GM18498 (cell line): ENCODE measurements at regions not wholly inside any gene's neighbourhood (a gene's known extent, or its start where the extent isn't known, plus 50 kb on each side); places are given as distances from the start of the nearest gene placed in this dataset.
"Not testable (repeated sequence)": the region's sequence is repeated elsewhere in the genome, so short reads cannot be mapped to it uniquely, and the experiment has no call there.

Experiments used
- ATAC-seq: cut with Tn5 transposase; IDR thresholded peaks from one replicate; pipeline ENCODE4 v1.9.1; 2021; ENCODE audit warnings: mild to moderate bottlenecking, moderate library complexity; ENCODE audit not compliant: unreplicated experiment

DNA sequence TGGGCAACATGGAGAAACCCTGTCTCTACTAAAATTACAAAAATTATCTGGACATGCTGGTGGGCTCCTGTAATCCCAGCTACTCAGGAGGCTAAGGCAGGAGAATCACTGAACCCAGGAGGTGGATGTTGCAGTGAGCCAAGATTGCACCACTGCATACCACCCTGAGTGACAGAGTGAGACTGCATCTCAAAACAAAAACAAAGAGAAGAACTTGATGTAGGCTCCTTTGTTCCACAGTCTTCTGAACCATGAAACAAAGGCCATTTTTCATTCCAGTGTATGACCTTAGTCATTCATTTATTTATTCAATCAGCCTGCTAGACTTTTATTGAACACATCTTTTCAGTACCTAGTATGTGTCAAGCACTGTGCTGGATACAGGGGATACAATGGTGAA lies 369.6 kb downstream of the FAT3 start:
- ATAC-seq: no peak

- ATAC-seq: no peak
These were observed 370.4 kb downstream of the FAT3 start for GRCh38 chr11:92595052-92595451.

DNA sequence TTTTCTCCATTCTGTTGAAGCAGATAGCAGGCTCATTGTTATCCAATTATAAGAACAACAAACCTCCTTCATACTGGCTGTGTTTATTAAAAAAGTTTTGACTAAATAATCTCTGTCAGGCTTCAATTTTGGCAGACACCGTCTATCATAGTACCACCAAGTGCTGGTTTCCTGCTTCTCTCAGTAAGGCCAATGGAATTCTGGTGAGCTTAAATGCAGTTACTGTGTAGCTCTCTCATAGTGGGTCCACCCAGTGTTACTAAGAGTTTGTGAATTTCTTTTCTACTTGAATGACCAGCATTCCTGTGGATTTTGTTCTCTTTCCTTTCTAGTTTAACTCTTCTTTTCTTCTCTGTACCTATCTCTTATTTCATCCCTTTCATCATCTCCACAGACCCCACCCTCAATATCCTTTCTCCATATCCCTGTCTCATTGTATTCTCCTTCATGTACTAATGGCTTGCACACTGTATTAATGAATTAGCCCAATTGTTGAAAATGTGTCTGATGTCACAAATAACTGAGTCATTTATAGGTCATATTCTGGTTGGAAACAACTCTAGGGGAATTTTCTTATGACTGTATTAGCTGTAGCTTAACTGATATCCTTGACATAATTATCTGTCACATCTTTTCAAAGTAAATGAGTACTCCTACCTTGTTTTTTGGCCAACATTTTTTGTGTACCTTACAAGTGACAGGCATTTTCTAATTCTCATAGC lies 372.1 kb downstream of the FAT3 start:
- ATAC-seq: no peak

- ATAC-seq: no peak
These were observed 368.4 kb upstream of the MTNR1B start for GRCh38 chr11:92601048-92601447.

GRCh38 chr11:92605667-92606066 lies 363.8 kb upstream of the MTNR1B start:
- no peak for ATAC-seq

DNA sequence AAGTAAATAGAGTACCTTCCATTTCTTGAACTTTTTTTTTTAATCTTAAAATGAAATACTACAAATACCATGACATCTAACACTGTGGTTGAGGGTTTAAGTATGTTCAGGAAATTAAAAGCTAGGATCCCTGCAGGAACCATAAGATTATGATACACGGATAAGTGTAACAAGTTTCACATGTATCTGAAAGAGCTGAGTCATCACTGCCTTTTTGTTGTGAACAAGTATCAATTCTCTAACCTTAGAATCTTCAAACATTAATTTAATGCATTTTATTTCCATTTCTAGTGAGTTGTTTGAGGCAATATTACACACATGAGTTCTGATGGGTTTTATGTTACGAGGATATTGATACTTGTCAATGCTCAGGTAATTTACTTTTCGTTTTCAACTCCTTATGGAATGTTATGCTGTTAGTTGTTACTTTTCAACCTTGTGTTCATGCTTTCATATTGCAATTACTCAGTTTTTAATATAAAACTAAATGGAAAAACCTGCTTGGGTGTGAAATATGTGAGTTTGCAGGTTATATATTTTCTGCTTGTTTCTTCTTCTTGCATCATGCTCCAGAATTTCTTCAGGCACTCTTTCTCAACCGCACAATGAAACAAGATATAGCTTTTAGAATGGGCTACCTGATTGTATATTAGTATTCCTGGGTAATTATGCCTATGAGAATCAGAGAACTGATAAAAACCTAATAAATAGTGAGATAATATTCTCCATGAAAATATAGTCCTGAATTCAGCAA lies 361.3 kb upstream of the MTNR1B start:
- ATAC-seq: no peak

GRCh38 chr11:92611157-92611556 lies 358.3 kb upstream of the MTNR1B start:
- ATAC-seq: no peak

DNA sequence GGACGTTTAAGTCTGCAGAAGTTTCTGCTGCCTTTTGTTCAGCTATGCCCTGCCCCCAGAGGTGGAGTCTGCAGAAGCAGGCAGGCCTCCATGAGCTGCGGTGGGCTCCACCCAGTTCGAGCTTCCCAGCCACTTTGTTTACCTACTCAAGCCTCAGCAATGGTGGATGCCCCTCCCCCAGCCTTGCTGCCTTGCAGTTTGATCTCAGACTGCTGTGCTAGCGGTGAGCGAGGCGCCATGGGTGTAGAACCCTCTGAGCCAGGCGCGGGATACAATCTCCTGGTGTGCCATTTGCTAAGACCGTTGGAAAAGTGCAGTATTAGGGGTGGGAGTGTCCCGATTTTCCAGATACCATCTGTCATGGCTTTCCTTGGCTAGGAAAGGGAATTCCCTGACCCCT lies 351.4 kb upstream of the MTNR1B start:
- ATAC-seq: not testable (repeated sequence)

- ATAC-seq: no peak
These were observed 346.4 kb upstream of the MTNR1B start for GRCh38 chr11:92623055-92623454.

GRCh38 chr11:92625894-92626293 lies 343.6 kb upstream of the MTNR1B start:
- ATAC-seq: no peak

DNA sequence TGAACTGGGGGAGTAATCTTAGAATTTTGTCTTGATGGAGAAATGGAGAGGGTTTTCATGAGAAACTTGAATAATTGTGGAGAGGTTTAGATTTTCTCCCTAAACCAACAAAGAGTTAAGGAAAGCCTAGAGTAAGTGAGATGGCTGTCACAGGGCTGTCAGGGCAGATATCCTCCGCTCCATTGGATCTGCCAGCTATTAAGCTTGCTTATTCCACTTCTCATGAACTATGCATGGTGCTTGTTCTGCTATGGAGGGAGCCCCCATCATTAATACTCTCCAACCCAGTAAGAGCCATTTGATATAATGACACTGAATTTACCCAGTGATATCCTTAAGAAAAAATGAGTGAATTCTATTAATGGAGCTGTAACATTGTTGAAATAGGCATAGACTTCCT lies 342.8 kb upstream of the MTNR1B start:
- no peak for ATAC-seq

GRCh38 chr11:92627615-92628256 lies 341.7 kb upstream of the MTNR1B start:
- ATAC-seq: no peak

DNA sequence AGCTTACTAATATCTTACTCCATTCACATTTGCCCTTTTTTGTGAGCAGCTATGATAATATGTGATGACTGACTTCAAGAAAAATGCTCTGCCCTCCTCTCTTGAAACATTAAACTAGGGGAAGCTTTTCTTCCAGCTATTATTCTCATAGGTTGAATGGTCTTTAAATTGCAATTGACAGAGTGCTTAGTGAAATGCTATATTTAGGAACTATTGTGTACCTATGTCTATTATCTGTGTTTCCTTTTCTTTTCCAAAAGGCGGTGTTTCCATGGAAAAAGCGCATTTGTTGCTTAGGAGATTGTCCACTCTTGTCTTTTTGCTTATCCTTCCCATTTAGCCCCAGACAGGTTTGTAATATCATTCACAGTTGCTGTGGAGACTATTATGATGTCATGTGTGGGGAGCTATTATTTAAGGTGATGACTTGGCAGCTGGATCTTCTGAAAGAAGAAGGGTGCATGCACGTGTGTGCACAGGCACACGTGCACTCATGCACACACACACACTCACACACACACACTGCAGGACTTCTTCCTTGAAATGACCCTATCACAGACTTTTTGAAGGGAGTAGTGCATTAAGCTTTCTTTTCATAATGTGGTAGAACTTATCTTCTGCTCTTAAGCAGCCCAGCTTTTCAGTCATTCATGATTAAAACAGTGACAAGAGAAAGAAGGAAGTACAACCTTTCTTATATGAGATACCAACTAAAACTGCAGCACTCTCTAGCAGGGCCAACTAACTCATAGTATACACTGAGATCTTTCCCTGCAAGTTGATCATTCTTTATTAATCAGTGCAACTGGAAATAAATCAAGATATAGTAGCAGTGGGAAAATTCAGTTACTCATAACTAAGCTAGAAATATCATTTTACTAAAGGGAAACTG lies 340.8 kb upstream of the MTNR1B start:
- no peak for ATAC-seq

DNA sequence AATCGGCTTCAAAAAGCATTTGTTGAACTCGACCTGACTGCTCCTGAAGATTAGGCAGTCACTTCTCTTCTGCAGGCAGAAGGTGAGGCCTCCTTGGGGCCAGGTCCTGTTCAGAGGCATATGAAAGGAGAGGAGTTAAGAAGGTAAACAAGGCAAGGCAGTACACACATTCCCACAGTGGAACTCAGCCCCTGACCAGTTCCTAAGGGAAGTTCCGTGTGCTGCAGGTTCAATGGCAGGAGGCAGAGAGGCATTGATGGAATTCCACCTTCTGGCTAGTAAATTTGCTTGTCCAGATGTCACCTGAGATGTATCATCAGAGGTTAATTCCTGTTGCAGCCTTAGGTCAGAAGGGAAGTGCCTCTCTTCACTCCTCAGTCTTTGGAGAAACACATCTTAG lies 337.0 kb upstream of the MTNR1B start:
- no peak for ATAC-seq

- no peak for ATAC-seq
These were observed 335.6 kb upstream of the MTNR1B start for GRCh38 chr11:92633820-92634219.

DNA sequence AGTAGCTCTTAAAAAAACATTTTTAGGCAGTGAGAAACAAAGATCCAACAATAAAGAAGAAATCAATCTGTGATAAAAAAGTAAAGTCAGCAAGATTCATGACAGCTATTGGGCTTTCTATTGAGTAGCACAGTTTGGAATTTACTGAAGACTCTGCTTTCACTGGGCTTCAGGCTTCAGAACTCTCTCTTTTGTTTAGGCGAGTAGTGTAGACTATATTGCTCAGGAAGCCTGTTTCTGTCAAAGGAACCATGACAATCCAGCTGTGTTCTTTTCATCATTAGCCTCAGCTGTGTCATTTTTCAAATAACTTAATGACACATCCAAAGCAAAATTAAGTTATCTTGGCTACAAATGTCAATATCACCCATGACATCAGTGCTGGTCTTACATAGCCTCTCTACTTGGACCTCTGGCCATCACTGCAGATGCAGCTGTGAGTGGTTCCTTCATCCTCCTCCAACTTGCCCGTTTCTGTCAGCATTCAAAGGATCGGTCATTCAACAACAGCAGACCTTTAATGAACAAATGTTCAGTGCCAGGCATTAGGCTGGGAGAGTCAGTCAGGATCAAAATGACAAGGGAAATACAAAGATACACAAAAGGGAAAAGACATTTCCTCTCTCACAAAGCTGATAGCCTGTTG lies 332.8 kb upstream of the MTNR1B start:
- ATAC-seq: no peak

- no peak for ATAC-seq
These were observed 330.8 kb upstream of the MTNR1B start for GRCh38 chr11:92638678-92639077.

- ATAC-seq: no peak
These were observed 327.1 kb upstream of the MTNR1B start for GRCh38 chr11:92642177-92642931.

GRCh38 chr11:92643827-92644226 lies 325.6 kb upstream of the MTNR1B start:
- ATAC-seq: no peak
